ENCODE measurements at regions not wholly inside any gene's neighbourhood (a gene's known extent, or its start where the extent isn't known, plus 50 kb on each side); places are given as distances from the start of the nearest gene placed in this dataset.

DNA sequence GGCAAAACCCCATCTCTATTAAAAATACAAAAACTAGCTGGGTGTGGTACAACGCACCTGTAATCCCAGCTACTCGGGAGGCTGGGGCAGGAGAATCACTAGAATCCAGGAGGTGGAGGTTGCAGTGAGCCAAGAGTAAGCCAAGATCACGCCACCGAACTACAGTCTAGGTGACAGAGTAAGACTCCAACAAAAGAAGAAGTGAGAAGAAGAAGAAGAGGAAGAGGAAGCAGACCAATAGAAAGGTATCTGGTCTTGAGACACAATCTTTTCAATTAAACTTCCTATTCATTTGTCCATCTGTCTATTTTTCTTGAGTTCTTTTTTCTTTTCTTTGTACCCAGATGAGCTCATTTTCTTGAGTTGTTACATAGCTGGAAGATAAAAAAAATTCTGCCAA, 55.7 kb upstream of the ACADM start:
- DNase-seq (ENCODE audit: low read depth) = no peak

DNA sequence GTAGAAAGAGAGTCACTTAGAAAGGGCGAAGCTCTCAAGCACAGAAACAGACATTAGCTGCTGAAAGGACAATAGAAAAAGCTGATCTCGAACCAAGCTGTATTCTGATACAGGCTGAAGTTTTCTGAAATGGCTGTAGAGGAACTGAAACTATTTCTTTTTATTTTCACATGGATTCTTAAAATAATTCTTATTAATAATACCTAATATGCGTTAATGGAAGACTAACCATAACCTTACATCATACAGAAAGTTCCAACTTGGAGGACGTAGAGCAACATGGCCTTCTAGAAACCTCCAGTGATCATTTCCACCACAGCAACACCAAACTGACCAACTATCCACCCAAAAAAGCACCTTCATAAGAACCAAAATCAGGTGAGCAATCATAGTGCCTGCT, 52.8 kb upstream of the ACADM start:
- DNase-seq (ENCODE audit: low read depth) = no peak

DNA sequence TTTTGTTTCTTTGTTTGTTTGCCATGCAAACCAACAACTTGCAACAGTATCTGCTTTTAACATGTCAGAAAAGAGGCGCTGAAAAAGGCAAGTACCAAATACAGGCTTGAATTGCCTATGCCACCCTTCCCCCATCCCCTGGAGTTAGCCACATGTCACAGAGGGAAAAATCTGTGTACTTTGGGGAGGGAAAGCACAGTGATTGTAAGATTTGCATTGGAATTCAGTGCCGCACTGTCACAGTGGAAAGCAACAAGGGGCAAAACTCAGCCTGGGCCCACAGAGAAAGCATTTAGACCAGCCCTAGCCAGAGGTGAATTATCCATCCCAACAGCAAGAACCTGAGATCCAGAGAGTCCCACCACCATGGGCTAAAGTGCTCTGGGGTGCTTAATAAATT, 52.4 kb upstream of the ACADM start:
- no peak for DNase-seq (ENCODE audit: low read depth)

- peak; percentile 65 for DNase-seq (ENCODE audit: low read depth)
Measured at GRCh38 chr1:75672528-75673393, 51.7 kb upstream of the ACADM start.

DNA sequence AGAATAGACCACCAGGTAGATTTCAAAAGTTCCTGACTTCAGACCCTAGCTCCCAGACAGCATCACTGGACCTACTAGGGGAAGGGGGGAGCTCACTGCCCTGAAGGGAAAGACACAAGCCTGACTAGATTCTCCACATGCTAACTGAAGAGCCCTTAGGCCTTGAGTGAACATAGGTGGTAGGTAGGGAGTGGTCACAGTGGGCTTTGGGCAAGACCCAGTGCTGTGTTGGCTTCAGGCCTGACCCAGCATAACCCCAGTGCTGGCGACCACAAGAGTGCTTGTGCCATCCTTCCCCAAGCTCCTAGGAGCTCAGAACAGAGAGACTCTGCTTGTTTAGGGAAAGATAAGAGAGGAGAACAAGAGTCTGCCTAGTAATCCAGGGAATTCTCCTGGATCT, 51.1 kb upstream of the ACADM start:
- no peak for DNase-seq (ENCODE audit: low read depth)

GRCh38 chr1:75673885-75674284, 50.6 kb upstream of the ACADM start:
- DNase-seq (ENCODE audit: low read depth) = no peak
